ENCODE measurements at regions not wholly inside any gene's neighbourhood (a gene's known extent, or its start where the extent isn't known, plus 50 kb on each side); places are given as distances from the start of the nearest gene placed in this dataset.

DNA sequence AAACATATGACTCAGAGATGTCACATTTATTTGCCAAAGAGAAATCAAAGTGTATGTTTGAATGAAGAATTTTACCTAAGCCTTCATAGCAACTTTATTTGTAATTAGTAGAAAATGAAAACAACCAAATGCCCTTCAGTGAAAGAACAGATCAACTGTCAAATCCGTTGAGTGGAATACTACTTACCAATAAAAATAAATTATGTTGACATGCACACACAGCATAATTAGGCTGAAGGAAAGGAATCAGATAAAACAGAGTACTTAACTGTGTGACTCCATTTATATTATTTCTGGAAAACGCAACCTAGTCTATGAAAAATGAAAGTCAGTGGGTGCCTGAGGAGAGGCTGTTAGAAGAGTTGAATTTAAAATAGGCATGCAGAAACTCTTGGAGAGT lies 1034.6 kb upstream of the PCDH9 start:
- ChIA-PET POLR2A (no interaction called here), CTCF (no interaction called here)
- TF ChIP-seq, protein P1, sequence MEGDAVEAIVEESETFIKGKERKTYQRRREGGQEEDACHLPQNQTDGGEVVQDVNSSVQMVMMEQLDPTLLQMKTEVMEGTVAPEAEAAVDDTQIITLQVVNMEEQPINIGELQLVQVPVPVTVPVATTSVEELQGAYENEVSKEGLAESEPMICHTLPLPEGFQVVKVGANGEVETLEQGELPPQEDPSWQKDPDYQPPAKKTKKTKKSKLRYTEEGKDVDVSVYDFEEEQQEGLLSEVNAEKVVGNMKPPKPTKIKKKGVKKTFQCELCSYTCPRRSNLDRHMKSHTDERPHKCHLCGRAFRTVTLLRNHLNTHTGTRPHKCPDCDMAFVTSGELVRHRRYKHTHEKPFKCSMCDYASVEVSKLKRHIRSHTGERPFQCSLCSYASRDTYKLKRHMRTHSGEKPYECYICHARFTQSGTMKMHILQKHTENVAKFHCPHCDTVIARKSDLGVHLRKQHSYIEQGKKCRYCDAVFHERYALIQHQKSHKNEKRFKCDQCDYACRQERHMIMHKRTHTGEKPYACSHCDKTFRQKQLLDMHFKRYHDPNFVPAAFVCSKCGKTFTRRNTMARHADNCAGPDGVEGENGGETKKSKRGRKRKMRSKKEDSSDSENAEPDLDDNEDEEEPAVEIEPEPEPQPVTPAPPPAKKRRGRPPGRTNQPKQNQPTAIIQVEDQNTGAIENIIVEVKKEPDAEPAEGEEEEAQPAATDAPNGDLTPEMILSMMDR (IDR thresholded peaks at IDR 0.05; ENCODE audit: control extremely low read depth, extremely low read depth, low read depth, missing control alignments): no peak
- DNase-seq (ENCODE audit: extremely low spot score): no peak

DNA sequence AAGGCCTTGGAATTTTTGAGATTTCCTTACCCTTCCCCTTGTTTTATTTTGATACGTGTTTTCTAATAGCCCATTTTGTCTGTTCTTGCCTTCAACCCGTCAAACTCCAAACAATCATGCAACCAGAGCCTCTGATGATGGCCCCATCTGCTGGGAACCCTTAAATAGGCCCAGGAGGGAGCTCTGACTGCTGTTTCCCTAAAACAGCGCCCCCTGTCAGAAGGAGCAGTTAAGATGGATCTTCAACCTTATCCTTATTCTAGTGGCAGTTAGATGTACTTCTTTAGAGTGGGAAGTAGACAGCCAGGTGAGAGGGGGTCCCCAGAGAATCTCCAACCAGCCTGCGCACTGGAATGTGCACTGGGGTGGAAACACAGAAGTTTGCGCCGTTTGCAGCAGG lies 1031.0 kb upstream of the PCDH9 start:
- POLR2A ChIA-PET: no interaction called here
- CTCF ChIA-PET: no interaction called here
- TF ChIP-seq, protein P1 (IDR thresholded peaks at IDR 0.05; ENCODE audit: control extremely low read depth, extremely low read depth, low read depth, missing control alignments): no peak
- no peak for DNase-seq (ENCODE audit: extremely low spot score)

DNA sequence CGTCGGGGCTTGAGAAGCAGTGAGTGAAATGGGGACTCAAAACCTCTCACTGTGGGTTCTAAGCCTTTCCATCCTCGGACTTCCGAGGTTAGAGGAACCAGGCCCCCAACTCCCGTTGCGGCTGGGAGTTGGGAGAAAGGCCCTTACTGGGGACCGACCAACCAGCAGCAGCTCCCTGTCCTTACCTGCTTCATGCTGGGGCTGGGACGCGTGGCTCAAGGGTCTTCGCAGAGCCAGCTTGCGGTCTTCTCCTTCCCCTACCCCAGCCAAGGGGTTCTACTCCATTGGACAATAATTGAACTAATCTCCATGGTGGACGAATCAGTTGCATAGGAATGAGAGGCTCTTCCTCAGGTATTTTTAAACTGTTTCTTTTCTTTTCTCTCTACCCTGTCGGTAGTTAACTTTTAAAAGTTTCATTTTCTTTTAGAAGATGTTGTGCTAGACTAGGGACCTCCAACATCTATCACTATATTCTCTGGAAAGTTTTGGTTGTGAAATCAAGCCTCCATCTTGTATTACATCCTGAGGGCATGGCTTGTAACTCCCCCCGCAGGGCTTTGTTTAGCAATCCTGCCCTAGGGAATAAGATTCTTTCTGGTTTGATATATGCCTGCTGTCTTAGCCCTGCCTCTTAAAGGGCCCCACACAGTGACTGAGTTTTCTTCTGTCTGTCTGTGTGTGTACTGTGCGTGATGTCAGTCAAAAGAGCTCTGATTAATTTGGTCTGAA lies 1027.1 kb upstream of the PCDH9 start:
- CTCF ChIA-PET: no interaction called here
- TF ChIP-seq, protein P1 (IDR thresholded peaks at IDR 0.05; ENCODE audit: control extremely low read depth, extremely low read depth, low read depth, missing control alignments): no peak
- no peak for DNase-seq (ENCODE audit: extremely low spot score)
- POLR2A ChIA-PET: no interaction called here

DNA sequence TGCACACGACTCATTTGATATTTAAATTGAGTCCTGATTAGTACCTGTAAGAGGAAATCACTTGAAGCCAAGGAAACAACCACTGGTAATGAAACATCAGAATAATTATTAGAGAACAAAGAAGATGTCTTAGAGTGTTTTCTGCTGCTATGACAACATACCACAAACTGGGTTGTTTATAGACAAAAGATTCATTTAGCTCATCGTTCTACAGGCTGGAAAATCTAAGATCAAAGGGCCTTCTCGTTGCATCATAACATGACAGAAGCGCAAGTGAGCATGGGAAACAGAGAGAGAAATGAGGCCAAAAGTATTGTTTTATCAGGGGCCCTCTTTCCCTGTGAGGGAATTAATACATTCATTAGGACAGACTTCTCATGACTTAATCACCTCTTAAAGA lies 1024.0 kb upstream of the PCDH9 start:
- CTCF ChIA-PET: no interaction called here

DNA sequence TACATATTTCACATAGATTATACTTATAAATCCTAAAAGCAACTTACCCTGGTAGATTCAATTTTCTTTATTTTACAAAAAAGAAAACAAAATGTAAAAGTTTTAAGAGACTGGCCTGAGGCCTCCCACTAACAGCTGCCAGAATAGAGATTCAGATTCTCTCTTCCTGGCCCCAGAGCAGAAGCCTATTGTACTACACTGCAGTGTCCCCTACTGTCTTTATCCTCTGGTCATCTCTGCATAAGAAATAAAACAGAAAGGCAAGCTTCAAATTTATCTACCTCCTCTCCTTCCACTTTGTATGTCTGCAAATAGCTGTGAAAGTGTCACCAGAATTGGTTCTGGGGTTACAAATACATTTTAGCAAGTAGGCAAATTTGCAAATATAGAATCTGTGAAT lies 1004.1 kb upstream of the PCDH9 start:
- POLR2A ChIA-PET: no interaction called here
- DNase-seq (ENCODE audit: extremely low spot score): no peak
- TF ChIP-seq, protein P1 (IDR thresholded peaks at IDR 0.05; ENCODE audit: control extremely low read depth, extremely low read depth, low read depth, missing control alignments): no peak
- CTCF ChIA-PET: no interaction called here

More for the DNA sequence above, 1024.0 kb upstream of the PCDH9 start:
- TF ChIP-seq, protein P1 (IDR thresholded peaks at IDR 0.05; ENCODE audit: control extremely low read depth, extremely low read depth, low read depth, missing control alignments): no peak
- POLR2A ChIA-PET: no interaction called here
- DNase-seq (ENCODE audit: extremely low spot score): no peak

DNA sequence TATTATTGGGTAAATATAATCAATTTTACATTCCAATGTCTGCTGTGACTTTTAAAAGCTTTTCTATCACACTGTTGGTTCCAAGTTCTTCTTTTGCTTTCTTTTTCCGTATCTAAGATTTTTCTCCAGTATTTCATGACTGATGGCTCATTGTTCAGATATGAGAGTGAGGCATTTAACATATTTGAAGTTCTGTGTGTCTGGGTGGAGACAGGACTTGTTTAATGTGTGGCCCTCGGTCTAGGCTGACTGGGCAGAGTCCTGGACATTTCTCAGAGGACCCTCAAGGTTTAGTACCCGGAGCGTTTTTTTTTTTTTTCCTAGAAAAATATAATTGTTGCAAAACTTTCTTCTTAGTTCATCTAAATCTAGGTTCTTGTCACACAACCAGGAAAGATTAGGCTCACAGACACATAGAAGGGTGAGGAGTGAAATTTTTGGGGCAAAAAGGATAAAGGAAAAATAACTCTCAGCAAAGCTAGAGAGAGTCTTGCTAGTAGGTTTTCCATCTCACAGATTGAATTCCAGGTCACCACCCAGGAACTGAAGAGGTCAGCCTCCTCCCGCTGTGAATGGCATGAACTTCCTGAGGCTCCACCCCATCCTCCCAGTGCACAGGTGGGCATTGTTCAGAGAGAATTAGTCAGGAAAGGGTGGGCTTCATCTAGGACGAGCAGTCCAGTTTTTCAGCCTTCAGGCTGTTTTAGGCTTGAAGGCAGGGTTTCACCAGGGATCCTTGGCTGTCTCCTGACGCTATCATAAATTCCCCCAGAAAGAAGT lies 1002.4 kb upstream of the PCDH9 start:
- DNase-seq (ENCODE audit: extremely low spot score): no peak
- CTCF ChIA-PET: no interaction called here
- POLR2A ChIA-PET: no interaction called here
- TF ChIP-seq, protein P1 (IDR thresholded peaks at IDR 0.05; ENCODE audit: control extremely low read depth, extremely low read depth, low read depth, missing control alignments): no peak

All from GM10248 (cell line).